AG04450 (cell line): ENCODE measurements at regions not wholly inside any gene's neighbourhood (a gene's known extent, or its start where the extent isn't known, plus 50 kb on each side); places are given as distances from the start of the nearest gene placed in this dataset.

Experiments used
- CTCF ChIA-PET: fragments of 300-600, 350-600 bp; formaldehyde crosslinking; extraction: SDS; loops from one replicate; lab custom pipeline; 2022; ENCODE audit warnings: antibody characterized with exemption, inconsistent platforms; lab: Charles Lee
- POLR2A ChIA-PET: fragments of 350-600 bp; formaldehyde crosslinking; extraction: SDS; loops from one replicate; lab custom pipeline; 2021; ENCODE audit warnings: antibody characterized with exemption, inconsistent platforms; lab: Yijun Ruan, JAX
- DNase-seq: peaks from one replicate; pipeline ENCODE4 v3.0.0-alpha.2; 2011; ENCODE audit warnings: low read depth, low spot score
- H3K27ac ChIP-seq: one replicate; pipeline ENCODE4 v1.5.1; 2012; ENCODE audit warnings: low read depth, low read length, control low read depth
- H3K27me3 ChIP-seq: one replicate; pipeline ENCODE4 v1.6.0; 2012; ENCODE audit warnings: low read length; ENCODE audit not compliant: control insufficient read depth, insufficient read depth
- H3K4me3 ChIP-seq: 2 replicates; pipeline ENCODE4 v1.5.1; 2011; ENCODE audit warnings: mild to moderate bottlenecking, low read depth, low read length, control low read depth
- H3K9me3 ChIP-seq: 2 replicates; pipeline ENCODE4 v1.5.1; 2012; ENCODE audit warnings: low read length; ENCODE audit not compliant: control insufficient read depth, insufficient read depth
- CTCF ChIP-seq: IDR thresholded peaks from 2 replicates; pipeline ENCODE4 v1.5.1; 2011; ENCODE audit warnings: low read depth, low read length, control low read depth, inconsistent platforms

GRCh38 chr5:124459984-124460383 is 286.5 kb downstream of the ZNF608 start:
- H3K4me3 ChIP-seq, result no peak overlapping the region
- H3K9me3 ChIP-seq, result peaks cover 4% of the 10 kb centered on the region; the same call in 1 of the 2 replicates
- CTCF ChIA-PET, result no interaction called here
- no peak for TF ChIP-seq CTCF
- H3K27ac ChIP-seq, result no peak overlapping the region
- DNase-seq, result no peak
- POLR2A ChIA-PET, result no interaction called here
- no peaks in the 10 kb centered on the region for H3K27me3 ChIP-seq

GRCh38 chr5:124457901-124458300 is 288.5 kb downstream of the ZNF608 start:
- H3K4me3 ChIP-seq, result no peak overlapping the region
- no peak for TF ChIP-seq CTCF
- CTCF ChIA-PET, result no interaction called here
- DNase-seq, result no peak
- H3K9me3 ChIP-seq, result peaks cover 4% of the 10 kb centered on the region; the same call in 1 of the 2 replicates
- no peaks in the 10 kb centered on the region for H3K27me3 ChIP-seq
- H3K27ac ChIP-seq, result no peak overlapping the region
- POLR2A ChIA-PET, result no interaction called here

DNA sequence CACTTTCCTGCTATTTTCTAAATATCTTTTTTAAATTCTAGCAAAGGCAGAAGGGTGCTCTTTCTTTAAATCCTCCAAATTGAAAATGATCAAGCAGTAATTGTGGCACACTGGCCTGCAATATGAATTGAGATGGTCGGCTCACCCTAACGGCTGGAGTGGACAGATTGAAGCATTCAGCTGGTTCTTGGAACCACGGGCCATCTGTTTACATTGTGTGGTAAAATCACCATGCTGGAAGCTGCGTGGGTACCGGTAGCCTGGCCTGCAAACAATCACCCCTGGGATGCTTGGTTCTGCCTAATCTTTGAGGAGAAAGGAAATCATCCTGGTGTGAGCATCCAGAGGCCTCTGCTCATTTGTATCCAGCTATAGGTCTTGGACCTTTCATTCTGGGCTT is 289.3 kb downstream of the ZNF608 start:
- ChIA-PET CTCF (no interaction called here), POLR2A (no interaction called here)
- Histone ChIP-seq H3K27ac (no peak overlapping the region), H3K9me3 (peaks cover 4% of the 10 kb centered on the region; the same call in 1 of the 2 replicates), H3K4me3 (no peak overlapping the region), H3K27me3 (no peaks in the 10 kb centered on the region)
- DNase-seq, result no peak
- no peak for TF ChIP-seq CTCF

DNA sequence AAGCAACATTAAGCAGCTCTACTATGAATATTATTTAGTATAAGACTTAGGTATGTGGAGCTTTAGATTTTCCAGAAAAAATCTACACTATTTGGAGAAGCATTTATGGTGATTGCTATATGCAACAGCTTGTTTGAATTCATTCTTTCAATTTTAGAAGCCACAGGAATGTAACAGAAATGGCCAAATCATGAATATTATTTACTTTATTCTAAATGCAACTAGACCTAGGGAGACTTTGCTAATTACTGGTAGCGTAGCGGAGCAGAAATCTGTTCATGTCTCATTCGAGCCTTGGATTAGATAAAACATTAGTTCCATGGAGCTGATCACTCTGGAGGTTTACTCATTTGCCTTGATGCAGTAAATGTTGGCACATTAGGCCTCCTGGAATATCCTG is 290.2 kb downstream of the ZNF608 start:
- ChIA-PET CTCF (interaction anchor here (0.6 kb wide), 1 partner anchor 74 kb away, joined by 4 read pairs; no protein-coding TSS in a partner anchor), POLR2A (no interaction called here)
- H3K27ac ChIP-seq, result no peak overlapping the region
- H3K9me3 ChIP-seq, result peaks cover 4% of the 10 kb centered on the region; the same call in 1 of the 2 replicates
- H3K4me3 ChIP-seq, result no peak overlapping the region
- DNase-seq, result no peak
- TF ChIP-seq CTCF, result no peak
- no peaks in the 10 kb centered on the region for H3K27me3 ChIP-seq

GRCh38 chr5:124454081-124454480 is 292.4 kb downstream of the ZNF608 start:
- Histone ChIP-seq H3K9me3 (no peaks in the 10 kb centered on the region), H3K4me3 (no peak overlapping the region), H3K27me3 (no peaks in the 10 kb centered on the region), H3K27ac (no peak overlapping the region)
- TF ChIP-seq CTCF, result no peak
- ChIA-PET CTCF (no interaction called here), POLR2A (no interaction called here)
- DNase-seq, result no peak
